ENCODE measurements at regions not wholly inside any gene's neighbourhood (a gene's known extent, or its start where the extent isn't known, plus 50 kb on each side); places are given as distances from the start of the nearest gene placed in this dataset.

GRCh38 chr15:67925182-67925581 is 85.3 kb upstream of the RNU6-1 start:
- H3K4me1 ChIP-seq (ENCODE audit: control insufficient read depth, insufficient read depth, low read length), result peaks cover 6% of the 10 kb centered on the region
- H3K9me3 ChIP-seq (ENCODE audit: control insufficient read depth, insufficient read depth, low read depth, low read length), result no peaks in the 10 kb centered on the region
- CTCF ChIA-PET, result no interaction called here
- TF ChIP-seq ZNF280D (tag by site-specific recombination; IDR thresholded peaks at IDR 0.05) (no peak), ZNF610 (tag by site-specific recombination; IDR thresholded peaks at IDR 0.05; ENCODE audit: borderline replicate concordance) (no peak), ZFP37 (tag by site-specific recombination; IDR thresholded peaks at IDR 0.05) (no peak), RBAK (tag by site-specific recombination; IDR thresholded peaks at IDR 0.05) (no peak), ZNF529 (tag by site-specific recombination; IDR thresholded peaks at IDR 0.05; ENCODE audit: insufficient replicate concordance) (no peak), ZNF76 (tag by site-specific recombination; IDR thresholded peaks at IDR 0.05; ENCODE audit: borderline replicate concordance, low read depth) (no peak), ZNF121 (tag by site-specific recombination; IDR thresholded peaks at IDR 0.05) (no peak), ZNF292 (tag by site-specific recombination; IDR thresholded peaks at IDR 0.05; ENCODE audit: borderline replicate concordance, low read depth) (no peak), ZNF600 (tag by site-specific recombination; IDR thresholded peaks at IDR 0.05) (no peak), ZNF138 (tag by site-specific recombination; IDR thresholded peaks at IDR 0.05; ENCODE audit: borderline replicate concordance) (no peak), ZSCAN23 (tag by site-specific recombination; IDR thresholded peaks at IDR 0.05) (no peak), ZNF501 (tag by site-specific recombination; IDR thresholded peaks at IDR 0.05) (no peak), ZNF560 (tag by site-specific recombination; IDR thresholded peaks at IDR 0.05; ENCODE audit: borderline replicate concordance) (no peak), ZNF707 (tag by site-specific recombination; IDR thresholded peaks at IDR 0.05) (no peak), ZNF302 (tag by site-specific recombination; IDR thresholded peaks at IDR 0.05; ENCODE audit: low read depth) (no peak), GLIS2 (tag by site-specific recombination; IDR thresholded peaks at IDR 0.05) (no peak)
- TF ChIP-seq, protein P1, sequence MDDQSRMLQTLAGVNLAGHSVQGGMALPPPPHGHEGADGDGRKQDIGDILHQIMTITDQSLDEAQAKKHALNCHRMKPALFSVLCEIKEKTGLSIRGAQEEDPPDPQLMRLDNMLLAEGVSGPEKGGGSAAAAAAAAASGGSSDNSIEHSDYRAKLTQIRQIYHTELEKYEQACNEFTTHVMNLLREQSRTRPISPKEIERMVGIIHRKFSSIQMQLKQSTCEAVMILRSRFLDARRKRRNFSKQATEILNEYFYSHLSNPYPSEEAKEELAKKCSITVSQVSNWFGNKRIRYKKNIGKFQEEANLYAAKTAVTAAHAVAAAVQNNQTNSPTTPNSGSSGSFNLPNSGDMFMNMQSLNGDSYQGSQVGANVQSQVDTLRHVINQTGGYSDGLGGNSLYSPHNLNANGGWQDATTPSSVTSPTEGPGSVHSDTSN (CRISPR knock-in tag; IDR thresholded peaks at IDR 0.05), result no peak
- H3K36me3 ChIP-seq (ENCODE audit: control insufficient read depth in 2 of 2, insufficient read depth in 1 of 2, low read length in 2 of 2), result no peaks in the 10 kb centered on the region
- no peak overlapping the region for H3K27ac ChIP-seq (ENCODE audit: extremely low read depth, low read depth, low read length)
- POLR2A ChIA-PET, result no interaction called here
- no peak overlapping the region for H3K4me3 ChIP-seq (ENCODE audit: low read depth, low read length)

DNA sequence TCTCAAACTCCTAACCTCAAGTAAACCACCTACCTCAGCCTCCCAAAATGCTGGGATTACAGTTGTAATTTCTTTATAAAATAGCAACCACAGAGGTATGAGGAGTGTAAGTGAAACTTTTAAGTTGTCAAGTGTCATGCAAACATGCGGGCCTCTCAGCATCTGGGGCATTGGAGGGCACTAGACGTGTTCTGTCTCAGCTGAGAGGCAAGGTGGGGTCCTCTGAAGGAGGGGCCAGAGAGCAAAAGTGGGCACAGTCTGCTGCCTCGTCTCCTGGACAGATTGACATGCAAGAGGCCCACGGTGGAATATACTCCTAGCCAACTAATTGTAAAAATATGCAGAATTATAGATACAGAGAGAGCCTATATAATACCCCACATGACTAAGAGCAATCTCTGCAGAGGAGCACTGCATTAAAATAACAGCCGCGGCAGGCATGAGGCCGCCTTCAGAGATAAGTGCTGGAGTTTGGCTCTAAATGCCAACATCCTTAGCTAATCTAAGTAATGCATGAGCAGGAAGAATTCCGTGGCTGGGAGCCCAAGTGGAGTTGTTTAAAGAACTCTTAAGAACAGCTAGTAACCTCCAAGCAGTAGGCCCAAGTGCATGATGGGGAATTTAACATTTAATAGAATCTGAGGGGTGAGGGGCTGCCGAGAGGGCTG is 87.8 kb upstream of the RNU6-1 start:
- Histone ChIP-seq H3K4me1 (ENCODE audit: control insufficient read depth, insufficient read depth, low read length) (peaks cover 6% of the 10 kb centered on the region), H3K4me3 (ENCODE audit: low read depth, low read length) (no peak overlapping the region), H3K27ac (ENCODE audit: extremely low read depth, low read depth, low read length) (no peak overlapping the region), H3K36me3 (ENCODE audit: control insufficient read depth in 2 of 2, insufficient read depth in 1 of 2, low read length in 2 of 2) (no peaks in the 10 kb centered on the region), H3K9me3 (ENCODE audit: control insufficient read depth, insufficient read depth, low read depth, low read length) (no peaks in the 10 kb centered on the region)
- ChIA-PET CTCF (interaction anchor here (1.2 kb wide), 1 partner anchor 10 kb away, joined by 4 read pairs; no protein-coding TSS in a partner anchor), POLR2A (interaction anchor here (0.6 to 1.3 kb wide), 3 partner anchors 11 to 127 kb away, joined by 3 to 5 read pairs (median 5); partner anchors contain the start of gene PIAS1)
- no peak for TF ChIP-seq ZNF174 (tag by site-specific recombination; IDR thresholded peaks at IDR 0.05)
- no peak for TF ChIP-seq ZFP3 (tag by site-specific recombination; IDR thresholded peaks at IDR 0.05; ENCODE audit: low read depth)
- TF ChIP-seq ZNF747 (tag by site-specific recombination; IDR thresholded peaks at IDR 0.05), result no peak
- TF ChIP-seq ZNF48 (tag by site-specific recombination; IDR thresholded peaks at IDR 0.05), result no peak
- no peak for TF ChIP-seq ZNF768 (tag by site-specific recombination; IDR thresholded peaks at IDR 0.05)
- TF ChIP-seq GFI1B (tag by site-specific recombination; IDR thresholded peaks at IDR 0.05), result peak; percentile 90
- TF ChIP-seq, protein P2, sequence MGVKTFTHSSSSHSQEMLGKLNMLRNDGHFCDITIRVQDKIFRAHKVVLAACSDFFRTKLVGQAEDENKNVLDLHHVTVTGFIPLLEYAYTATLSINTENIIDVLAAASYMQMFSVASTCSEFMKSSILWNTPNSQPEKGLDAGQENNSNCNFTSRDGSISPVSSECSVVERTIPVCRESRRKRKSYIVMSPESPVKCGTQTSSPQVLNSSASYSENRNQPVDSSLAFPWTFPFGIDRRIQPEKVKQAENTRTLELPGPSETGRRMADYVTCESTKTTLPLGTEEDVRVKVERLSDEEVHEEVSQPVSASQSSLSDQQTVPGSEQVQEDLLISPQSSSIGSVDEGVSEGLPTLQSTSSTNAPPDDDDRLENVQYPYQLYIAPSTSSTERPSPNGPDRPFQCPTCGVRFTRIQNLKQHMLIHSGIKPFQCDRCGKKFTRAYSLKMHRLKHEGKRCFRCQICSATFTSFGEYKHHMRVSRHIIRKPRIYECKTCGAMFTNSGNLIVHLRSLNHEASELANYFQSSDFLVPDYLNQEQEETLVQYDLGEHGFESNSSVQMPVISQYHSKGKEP (tag by site-specific recombination; IDR thresholded peaks at IDR 0.05), result peak; percentile 93
- TF ChIP-seq ZNF624 (tag by site-specific recombination; IDR thresholded peaks at IDR 0.05), result no peak
- TF ChIP-seq ZNF292 (tag by site-specific recombination; IDR thresholded peaks at IDR 0.05; ENCODE audit: borderline replicate concordance, low read depth), result no peak
- no peak for TF ChIP-seq ZNF148 (tag by site-specific recombination; IDR thresholded peaks at IDR 0.05; ENCODE audit: borderline replicate concordance)
- no peak for TF ChIP-seq ZFP69B (tag by site-specific recombination; IDR thresholded peaks at IDR 0.05)
- no peak for TF ChIP-seq KLF1 (tag by site-specific recombination; IDR thresholded peaks at IDR 0.05)
- TF ChIP-seq ZNF76 (tag by site-specific recombination; IDR thresholded peaks at IDR 0.05; ENCODE audit: borderline replicate concordance, low read depth), result no peak

Data from HEK293 (cell line).